Fibroblast of lung (primary cell): ENCODE measurements at regions not wholly inside any gene's neighbourhood (a gene's known extent, or its start where the extent isn't known, plus 50 kb on each side); places are given as distances from the start of the nearest gene placed in this dataset.

Source experiments
- DNase-seq, 2 donors: peaks; one replicate each; pipeline versions ENCODE4 v3.0.0 to v3.0.0-alpha.2; 2010; ENCODE audit warnings: low read depth in 2 of 2
- H2AFZ ChIP-seq: 2 replicates; pipeline ENCODE4 v1.5.1; 2012; ENCODE audit warnings: low read length, control low read depth, inconsistent platforms
- H3K27ac ChIP-seq: 2 replicates; pipeline ENCODE4 v1.5.1; 2011; ENCODE audit warnings: low read length, control low read depth; ENCODE audit not compliant: insufficient read depth
- H3K27me3 ChIP-seq: 2 replicates; pipeline ENCODE4 v1.5.1; 2011; ENCODE audit warnings: mild to moderate bottlenecking, low read length; ENCODE audit not compliant: control insufficient read depth, insufficient read depth
- H3K36me3 ChIP-seq: 2 replicates; pipeline ENCODE4 v1.5.1; 2011; ENCODE audit warnings: low read length; ENCODE audit not compliant: control insufficient read depth, insufficient read depth
- H3K4me1 ChIP-seq: 2 replicates; pipeline ENCODE4 v1.5.1; 2011; ENCODE audit warnings: low read length; ENCODE audit not compliant: control insufficient read depth, insufficient read depth; ENCODE audit errors: extremely low read depth
- H3K4me2 ChIP-seq: 2 replicates; pipeline ENCODE4 v1.5.1; 2011; ENCODE audit warnings: low read length, control low read depth; ENCODE audit not compliant: insufficient read depth; ENCODE audit errors: extremely low read depth
- H3K4me3 ChIP-seq, 4 experiments: fragments of 200-600 bp in 1 of 4; sonication (generic) in 1 of 4; replicated peaks in 1 of 4; 2 replicates each; pipeline ENCODE4 v1.5.1; 2011 to 2016; ENCODE audit warnings: low read length in 4 of 4, low read depth in 3 of 4, mild to moderate bottlenecking in 3 of 4, control low read depth in 2 of 4, inconsistent platforms in 1 of 4, mixed read lengths in 1 of 4; ENCODE audit not compliant: insufficient read depth in 1 of 4; ENCODE audit errors: control extremely low read depth in 1 of 4
- H3K79me2 ChIP-seq: 2 replicates; pipeline ENCODE4 v1.5.1; 2012; ENCODE audit warnings: mild to moderate bottlenecking, low read length, inconsistent platforms; ENCODE audit not compliant: control insufficient read depth, insufficient read depth
- H3K9ac ChIP-seq: 2 replicates; pipeline ENCODE4 v1.5.1; 2011; ENCODE audit warnings: mild to moderate bottlenecking, low read length, control low read depth; ENCODE audit not compliant: insufficient read depth
- H3K9me3 ChIP-seq: 2 replicates; pipeline ENCODE4 v1.5.1; 2012; ENCODE audit warnings: low read depth, low read length; ENCODE audit not compliant: control insufficient read depth, insufficient read depth
- H4K20me1 ChIP-seq: 2 replicates; pipeline ENCODE4 v1.5.1; 2011; ENCODE audit warnings: low read length; ENCODE audit not compliant: control insufficient read depth, insufficient read depth; ENCODE audit errors: extremely low read depth
- EZH2 ChIP-seq: IDR thresholded peaks from 2 replicates; pipeline ENCODE4 v1.5.1; 2012; ENCODE audit warnings: low read length, control low read depth, mild to moderate bottlenecking; ENCODE audit errors: missing control alignments
- TF ChIP-seq, protein P1 (sequence below), 2 donors: IDR thresholded peaks in 1 of 2; conservative IDR thresholded peaks in 1 of 2; 1 replicate in 1 of 2; 2 replicates in 1 of 2; pipeline ENCODE4 v1.5.1; 2011 to 2012; ENCODE audit warnings: low read length in 2 of 2, control low read depth in 1 of 2, inconsistent platforms in 1 of 2, low read depth in 1 of 2, mild to moderate bottlenecking in 1 of 2

- no peaks in the 10 kb centered on the region for H3K9me3 ChIP-seq
- H3K27ac ChIP-seq, result no peak overlapping the region
- no peak for DNase-seq
- no peak overlapping the region for H2AFZ ChIP-seq
- H3K36me3 ChIP-seq, result no peaks in the 10 kb centered on the region
- no peaks in the 10 kb centered on the region for H3K4me1 ChIP-seq
- no peak overlapping the region for H3K4me3 ChIP-seq
- TF ChIP-seq, protein P1, sequence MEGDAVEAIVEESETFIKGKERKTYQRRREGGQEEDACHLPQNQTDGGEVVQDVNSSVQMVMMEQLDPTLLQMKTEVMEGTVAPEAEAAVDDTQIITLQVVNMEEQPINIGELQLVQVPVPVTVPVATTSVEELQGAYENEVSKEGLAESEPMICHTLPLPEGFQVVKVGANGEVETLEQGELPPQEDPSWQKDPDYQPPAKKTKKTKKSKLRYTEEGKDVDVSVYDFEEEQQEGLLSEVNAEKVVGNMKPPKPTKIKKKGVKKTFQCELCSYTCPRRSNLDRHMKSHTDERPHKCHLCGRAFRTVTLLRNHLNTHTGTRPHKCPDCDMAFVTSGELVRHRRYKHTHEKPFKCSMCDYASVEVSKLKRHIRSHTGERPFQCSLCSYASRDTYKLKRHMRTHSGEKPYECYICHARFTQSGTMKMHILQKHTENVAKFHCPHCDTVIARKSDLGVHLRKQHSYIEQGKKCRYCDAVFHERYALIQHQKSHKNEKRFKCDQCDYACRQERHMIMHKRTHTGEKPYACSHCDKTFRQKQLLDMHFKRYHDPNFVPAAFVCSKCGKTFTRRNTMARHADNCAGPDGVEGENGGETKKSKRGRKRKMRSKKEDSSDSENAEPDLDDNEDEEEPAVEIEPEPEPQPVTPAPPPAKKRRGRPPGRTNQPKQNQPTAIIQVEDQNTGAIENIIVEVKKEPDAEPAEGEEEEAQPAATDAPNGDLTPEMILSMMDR (conservative IDR thresholded peaks at IDR 0.05 in 1 of 2, IDR thresholded peaks at IDR 0.05 in 1 of 2; ENCODE audit: low read depth in 1 of 2, low read length in 2 of 2), result no peak
- no peak for TF ChIP-seq EZH2
- H4K20me1 ChIP-seq, result no peaks in the 10 kb centered on the region
- H3K79me2 ChIP-seq, result no peaks in the 10 kb centered on the region
- H3K4me2 ChIP-seq, result no peak overlapping the region
- no peak overlapping the region for H3K9ac ChIP-seq
- no peaks in the 10 kb centered on the region for H3K27me3 ChIP-seq
Observed at GRCh38 chr22:22159384-22159783, 85.2 kb upstream of the VPREB1 start.

GRCh38 chr22:22158965-22159364, 85.6 kb upstream of the VPREB1 start:
- no peak overlapping the region for H3K27ac ChIP-seq
- H3K79me2 ChIP-seq, result no peaks in the 10 kb centered on the region
- H3K4me2 ChIP-seq, result no peak overlapping the region
- H3K4me1 ChIP-seq, result no peaks in the 10 kb centered on the region
- no peaks in the 10 kb centered on the region for H4K20me1 ChIP-seq
- no peaks in the 10 kb centered on the region for H3K36me3 ChIP-seq
- no peaks in the 10 kb centered on the region for H3K27me3 ChIP-seq
- H3K9ac ChIP-seq, result no peak overlapping the region
- no peak overlapping the region for H2AFZ ChIP-seq
- H3K4me3 ChIP-seq, result no peak overlapping the region
- H3K9me3 ChIP-seq, result no peaks in the 10 kb centered on the region
- no peak for DNase-seq
- TF ChIP-seq, protein P1 (conservative IDR thresholded peaks at IDR 0.05 in 1 of 2, IDR thresholded peaks at IDR 0.05 in 1 of 2; ENCODE audit: low read depth in 1 of 2, low read length in 2 of 2), result no peak
- no peak for TF ChIP-seq EZH2

DNA sequence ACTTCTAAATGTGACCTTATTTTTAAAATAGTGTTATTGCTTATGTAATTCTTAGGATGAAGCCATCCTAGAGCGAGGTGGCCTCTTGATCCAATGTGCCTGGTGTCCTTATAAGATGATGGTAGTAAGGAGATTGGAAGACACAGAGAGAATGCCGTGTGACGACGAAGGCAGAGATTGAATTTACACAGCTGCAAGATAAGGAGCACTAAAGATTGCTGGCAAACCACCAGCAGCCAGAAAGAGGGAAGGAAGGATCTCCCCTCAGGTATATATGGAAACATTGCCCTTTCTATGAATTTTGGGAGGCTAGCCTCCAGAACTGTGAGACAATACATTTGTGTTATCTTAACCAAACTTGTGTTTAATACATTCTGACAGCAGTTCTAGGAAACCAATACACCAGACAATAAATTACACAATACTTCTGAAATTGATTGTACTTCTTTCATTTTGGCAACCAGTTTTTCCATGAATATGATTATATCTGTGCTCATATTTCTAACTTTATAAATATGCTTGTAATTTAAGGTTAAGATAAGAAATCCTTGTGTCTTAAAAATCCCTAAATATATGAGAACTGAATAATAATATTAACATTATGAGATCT, 86.3 kb upstream of the VPREB1 start:
- Histone ChIP-seq H2AFZ (no peak overlapping the region), H3K4me3 (no peak overlapping the region), H3K9me3 (no peaks in the 10 kb centered on the region), H3K27me3 (no peaks in the 10 kb centered on the region), H3K27ac (no peak overlapping the region), H3K4me1 (no peaks in the 10 kb centered on the region), H4K20me1 (no peaks in the 10 kb centered on the region), H3K4me2 (no peak overlapping the region), H3K79me2 (no peaks in the 10 kb centered on the region), H3K9ac (no peak overlapping the region), H3K36me3 (no peaks in the 10 kb centered on the region)
- DNase-seq, result no peak
- TF ChIP-seq, protein P1 (conservative IDR thresholded peaks at IDR 0.05 in 1 of 2, IDR thresholded peaks at IDR 0.05 in 1 of 2; ENCODE audit: low read depth in 1 of 2, low read length in 2 of 2), result no peak
- no peak for TF ChIP-seq EZH2
